Spleen (tissue), 7 donors: ENCODE measurements at regions not wholly inside any gene's neighbourhood (a gene's known extent, or its start where the extent isn't known, plus 50 kb on each side); places are given as distances from the start of the nearest gene placed in this dataset.

Experiments
- POLR2A ChIP-seq, 3 donors: fragments of 450-650 bp; IDR thresholded peaks; one replicate each; pipeline ENCODE4 v1.5.1; 2017; ENCODE audit warnings: antibody characterized with exemption in 3 of 3, mild to moderate bottlenecking in 1 of 3
- POLR2AphosphoS5 ChIP-seq, 3 donors: sonication (generic); formaldehyde crosslinking; IDR thresholded peaks; one replicate each; pipeline ENCODE4 v1.5.1; 2017; ENCODE audit warnings: antibody characterized with exemption in 3 of 3
- TF ChIP-seq, protein P1 (sequence below), 11 experiments: fragments of 200-600 bp in 7 of 11; fragments of 450-650 bp in 4 of 11; sonication (generic) in 4 of 11; IDR thresholded peaks in 8 of 11; conservative IDR thresholded peaks in 3 of 11; 1 replicate in 7 of 11; 2 replicates in 4 of 11; pipeline versions ENCODE4 v1.4.0 to v1.8.0; 2016 to 2021; ENCODE audit warnings: antibody characterized with exemption in 11 of 11, inconsistent platforms in 4 of 11, mild to moderate bottlenecking in 1 of 11
- donor health status: DM: no; HTN: no; CAD: no; lungs with moderate emphysema.
- donor health status: DM: no; HTN: no; CAD: no.
- donor health status: DM: no; HTN: no; CAD: no.

GRCh38 chr14:92263681-92264080 is 59.3 kb upstream of the SLC24A4 start:
- TF ChIP-seq, protein P1, sequence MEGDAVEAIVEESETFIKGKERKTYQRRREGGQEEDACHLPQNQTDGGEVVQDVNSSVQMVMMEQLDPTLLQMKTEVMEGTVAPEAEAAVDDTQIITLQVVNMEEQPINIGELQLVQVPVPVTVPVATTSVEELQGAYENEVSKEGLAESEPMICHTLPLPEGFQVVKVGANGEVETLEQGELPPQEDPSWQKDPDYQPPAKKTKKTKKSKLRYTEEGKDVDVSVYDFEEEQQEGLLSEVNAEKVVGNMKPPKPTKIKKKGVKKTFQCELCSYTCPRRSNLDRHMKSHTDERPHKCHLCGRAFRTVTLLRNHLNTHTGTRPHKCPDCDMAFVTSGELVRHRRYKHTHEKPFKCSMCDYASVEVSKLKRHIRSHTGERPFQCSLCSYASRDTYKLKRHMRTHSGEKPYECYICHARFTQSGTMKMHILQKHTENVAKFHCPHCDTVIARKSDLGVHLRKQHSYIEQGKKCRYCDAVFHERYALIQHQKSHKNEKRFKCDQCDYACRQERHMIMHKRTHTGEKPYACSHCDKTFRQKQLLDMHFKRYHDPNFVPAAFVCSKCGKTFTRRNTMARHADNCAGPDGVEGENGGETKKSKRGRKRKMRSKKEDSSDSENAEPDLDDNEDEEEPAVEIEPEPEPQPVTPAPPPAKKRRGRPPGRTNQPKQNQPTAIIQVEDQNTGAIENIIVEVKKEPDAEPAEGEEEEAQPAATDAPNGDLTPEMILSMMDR (IDR thresholded peaks at IDR 0.05 in 8 of 11, conservative IDR thresholded peaks at IDR 0.05 in 3 of 11): no peak
- no peak for TF ChIP-seq POLR2A (IDR thresholded peaks at IDR 0.05)
- TF ChIP-seq POLR2AphosphoS5 (IDR thresholded peaks at IDR 0.05): no peak
